K562 (cell line): ENCODE measurements at regions not wholly inside any gene's neighbourhood (a gene's known extent, or its start where the extent isn't known, plus 50 kb on each side); places are given as distances from the start of the nearest gene placed in this dataset.

Source experiments
- ARID4B ChIP-seq: sonication (generic); formaldehyde crosslinking; IDR thresholded peaks from 2 replicates; pipeline ENCODE4 v1.8.0; 2022; ENCODE audit warnings: mild to moderate bottlenecking, missing genetic modification reagents
- CBX3 ChIP-seq, 2 experiments: IDR thresholded peaks; 1 replicate in 1 of 2; 2 replicates in 1 of 2; pipeline ENCODE4 v1.6.1; 2012; ENCODE audit warnings: inconsistent platforms in 2 of 2, low read length in 2 of 2, borderline replicate concordance in 1 of 2, control low read depth in 1 of 2
- CREB3 ChIP-seq: fragments of 450-650 bp; conservative IDR thresholded peaks from 2 replicates; pipeline ENCODE4 v1.6.1; 2016; ENCODE audit warnings: missing genetic modification characterization, low read depth, mild to moderate bottlenecking, missing compliant biosample characterization, moderate library complexity
- E4F1 ChIP-seq: fragments of 250-450 bp; sonication (Bioruptor Pico); IDR thresholded peaks from 2 replicates; pipeline ENCODE4 v1.5.0; 2021; ENCODE audit warnings: mild to moderate bottlenecking, borderline replicate concordance
- NR4A1 ChIP-seq, 2 experiments: fragments of 250-450 bp in 1 of 2; fragments of 450-650 bp in 1 of 2; sonication (Bioruptor Pico) in 1 of 2; IDR thresholded peaks; 2 replicates each; pipeline versions ENCODE4 v1.4.0 to v1.6.1; 2016 to 2020; ENCODE audit warnings: mild to moderate bottlenecking in 2 of 2, missing compliant biosample characterization in 1 of 2, missing genetic modification characterization in 1 of 2, moderate library complexity in 1 of 2
- RAD51 ChIP-seq: fragments of 450-650 bp; IDR thresholded peaks from 2 replicates; pipeline ENCODE4 v1.7.1; 2016; ENCODE audit warnings: low read depth, mild to moderate bottlenecking, borderline replicate concordance
- RBM39 ChIP-seq: fragments of 200-400 bp; formaldehyde crosslinking; optimal IDR thresholded peaks from 2 replicates; pipeline ENCODE3; 2018; ENCODE audit warnings: low read depth, low read length
- SRSF9 ChIP-seq: fragments of 200-400 bp; formaldehyde crosslinking; IDR thresholded peaks from 2 replicates; pipeline ENCODE4 v1.6.1; 2017; ENCODE audit warnings: low read depth, low read length, borderline replicate concordance
- TFAM ChIP-seq: fragments of 250-450 bp; sonication (Bioruptor Pico); conservative IDR thresholded peaks from 2 replicates; pipeline ENCODE4 v1.5.0; 2021; ENCODE audit warnings: mild to moderate bottlenecking, moderate library complexity
- ZNF586 ChIP-seq: fragments of 450-650 bp; formaldehyde crosslinking; conservative IDR thresholded peaks from 2 replicates; pipeline ENCODE4 v1.4.0; 2020; ENCODE audit warnings: mild to moderate bottlenecking, moderate library complexity
- ZNF79 ChIP-seq: fragments of 250-450 bp; sonication (Bioruptor Pico); IDR thresholded peaks from 2 replicates; pipeline ENCODE4 v1.4.0; 2020; ENCODE audit warnings: low read depth, mild to moderate bottlenecking, moderate library complexity
- TF ChIP-seq, protein P1 (sequence below): fragments of 450-650 bp; formaldehyde crosslinking; IDR thresholded peaks from 2 replicates; pipeline ENCODE4 v1.4.0; 2020; ENCODE audit warnings: mild to moderate bottlenecking, moderate library complexity

DNA sequence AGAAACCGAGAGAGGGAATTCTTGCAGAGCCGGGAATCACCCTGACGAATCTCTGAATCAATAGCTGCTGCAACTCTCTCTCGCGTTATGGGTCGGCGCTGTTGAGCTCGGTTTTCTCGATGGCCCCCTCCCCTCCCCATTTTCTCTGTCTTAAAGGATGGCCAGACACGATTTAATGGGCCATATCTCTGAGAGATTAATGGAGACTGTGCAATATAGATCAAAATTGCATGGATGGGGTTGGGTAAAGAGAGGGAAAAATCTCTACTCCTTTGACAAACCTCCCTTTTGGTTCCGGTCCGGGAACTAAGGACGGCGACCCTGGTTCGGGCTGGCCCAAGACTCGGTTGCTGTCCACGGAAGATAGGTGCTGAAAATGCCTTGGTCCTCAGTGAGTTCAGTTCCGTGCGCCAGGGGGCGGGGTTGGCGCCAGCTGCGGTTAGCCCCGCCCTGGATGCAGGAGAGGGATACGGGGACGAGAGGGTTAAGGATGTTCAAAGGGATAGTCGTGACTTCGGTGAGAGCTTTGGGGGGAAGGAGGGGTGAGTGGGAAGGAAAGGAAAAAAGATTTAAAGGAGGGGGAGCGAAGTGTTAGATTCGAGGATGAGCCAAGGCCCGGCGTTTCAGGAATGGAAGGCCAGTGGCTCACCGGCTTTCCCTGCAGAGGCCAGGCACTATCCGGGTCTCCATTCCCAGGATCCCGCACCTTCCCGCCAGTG is 103.6 kb upstream of the HSD17B12 start (continued):
- TF ChIP-seq E4F1 (CRISPR knock-in tag), result no peak
- TF ChIP-seq ZNF79 (CRISPR knock-in tag), result no peak
- no peak for TF ChIP-seq TFAM
- TF ChIP-seq ZNF586 (CRISPR knock-in tag), result no peak
- no peak for TF ChIP-seq RBM39
- TF ChIP-seq, protein P1, sequence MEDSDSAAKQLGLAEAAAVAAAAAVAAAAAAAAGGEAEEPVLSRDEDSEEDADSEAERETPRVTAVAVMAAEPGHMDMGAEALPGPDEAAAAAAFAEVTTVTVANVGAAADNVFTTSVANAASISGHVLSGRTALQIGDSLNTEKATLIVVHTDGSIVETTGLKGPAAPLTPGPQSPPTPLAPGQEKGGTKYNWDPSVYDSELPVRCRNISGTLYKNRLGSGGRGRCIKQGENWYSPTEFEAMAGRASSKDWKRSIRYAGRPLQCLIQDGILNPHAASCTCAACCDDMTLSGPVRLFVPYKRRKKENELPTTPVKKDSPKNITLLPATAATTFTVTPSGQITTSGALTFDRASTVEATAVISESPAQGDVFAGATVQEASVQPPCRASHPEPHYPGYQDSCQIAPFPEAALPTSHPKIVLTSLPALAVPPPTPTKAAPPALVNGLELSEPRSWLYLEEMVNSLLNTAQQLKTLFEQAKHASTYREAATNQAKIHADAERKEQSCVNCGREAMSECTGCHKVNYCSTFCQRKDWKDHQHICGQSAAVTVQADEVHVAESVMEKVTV (CRISPR knock-in tag), result peak; percentile 30; the same call in 1 of the 2 replicates
- no peak for TF ChIP-seq RAD51
- TF ChIP-seq CBX3 (IDR thresholded peaks at IDR 0.05; ENCODE audit: borderline replicate concordance in 1 of 2, low read length in 2 of 2), result 0 out of 3 replicates have a peak, but pooled peaks of 1 of the 2 experiments have one; percentile 39
- no peak for TF ChIP-seq SRSF9
- no peak for TF ChIP-seq NR4A1 (CRISPR knock-in tag; IDR thresholded peaks at IDR 0.05)
- 0 out of 2 replicates have a peak, but pooled peaks have one; percentile 53 for TF ChIP-seq NR4A1 (tag; IDR thresholded peaks at IDR 0.05)
- peak; percentile 68 for TF ChIP-seq ARID4B
- TF ChIP-seq CREB3, result peak; percentile 64
